IPS DF 6.9 (cell line): ENCODE measurements at regions not wholly inside any gene's neighbourhood (a gene's known extent, or its start where the extent isn't known, plus 50 kb on each side); places are given as distances from the start of the nearest gene placed in this dataset.

Source experiments
- DNase-seq: peaks from one replicate; pipeline ENCODE4 v3.0.0-alpha.2; 2013; ENCODE audit warnings: low read depth, low spot score
- H3K27ac ChIP-seq: one replicate; pipeline ENCODE4 v1.5.1; 2013; ENCODE audit warnings: low read length, control low read depth
- H3K27me3 ChIP-seq: 2 replicates; pipeline ENCODE4 v1.6.1; 2013; ENCODE audit warnings: mild to moderate bottlenecking, low read length; ENCODE audit not compliant: control insufficient read depth, insufficient read depth
- H3K36me3 ChIP-seq: 2 replicates; pipeline ENCODE4 v1.6.1; 2013; ENCODE audit warnings: low read length; ENCODE audit not compliant: control insufficient read depth, insufficient read depth
- H3K4me1 ChIP-seq: 2 replicates; pipeline ENCODE4 v1.6.1; 2013; ENCODE audit warnings: low read length; ENCODE audit not compliant: control insufficient read depth, insufficient read depth
- H3K4me3 ChIP-seq: 2 replicates; pipeline ENCODE4 v1.5.1; 2013; ENCODE audit warnings: mild to moderate bottlenecking, low read length
- H3K9me3 ChIP-seq: 2 replicates; pipeline ENCODE4 v1.6.1; 2013; ENCODE audit warnings: low read length, inconsistent platforms; ENCODE audit not compliant: control insufficient read depth, insufficient read depth
- WGBS: extraction: QIAGEN DNeasy Blood & Tissue Kit; methylation state at CpG from one replicate; pipeline ENCODE4 v1.1.7; 2013; ENCODE audit warnings: mixed read lengths, missing lambda C conversion rate; ENCODE audit not compliant: insufficient read length, insufficient coverage; 5-methylcytosine and 5-hydroxymethylcytosine counted together

GRCh38 chr3:18864933-18865731 lies 283.2 kb upstream of the KCNH8 start:
- no peak overlapping the region for H3K27ac ChIP-seq
- H3K27me3 ChIP-seq: no peaks in the 10 kb centered on the region
- H3K9me3 ChIP-seq: no peaks in the 10 kb centered on the region
- no CpG with 5 or more reads among the region's 3 CpGs for WGBS
- no peaks in the 10 kb centered on the region for H3K4me1 ChIP-seq
- DNase-seq: no peak
- no peaks in the 10 kb centered on the region for H3K36me3 ChIP-seq
- H3K4me3 ChIP-seq: no peak overlapping the region

GRCh38 chr3:18862077-18862476 lies 286.2 kb upstream of the KCNH8 start:
- Histone ChIP-seq H3K36me3 (no peaks in the 10 kb centered on the region), H3K4me3 (no peak overlapping the region), H3K4me1 (no peaks in the 10 kb centered on the region), H3K27ac (no peak overlapping the region), H3K9me3 (no peaks in the 10 kb centered on the region), H3K27me3 (no peaks in the 10 kb centered on the region)
- no peak for DNase-seq
- WGBS: no CpG with 5 or more reads among the region's 2 CpGs

GRCh38 chr3:18861137-18861536 lies 287.2 kb upstream of the KCNH8 start:
- WGBS: no CpG with 5 or more reads among the region's 3 CpGs
- no peaks in the 10 kb centered on the region for H3K36me3 ChIP-seq
- H3K9me3 ChIP-seq: no peaks in the 10 kb centered on the region
- H3K4me1 ChIP-seq: no peaks in the 10 kb centered on the region
- no peaks in the 10 kb centered on the region for H3K27me3 ChIP-seq
- no peak for DNase-seq
- H3K27ac ChIP-seq: no peak overlapping the region
- no peak overlapping the region for H3K4me3 ChIP-seq

GRCh38 chr3:18853269-18853668 lies 295.0 kb upstream of the KCNH8 start:
- Histone ChIP-seq H3K27ac (no peak overlapping the region), H3K4me1 (no peaks in the 10 kb centered on the region), H3K4me3 (no peak overlapping the region), H3K36me3 (no peaks in the 10 kb centered on the region), H3K9me3 (no peaks in the 10 kb centered on the region), H3K27me3 (no peaks in the 10 kb centered on the region)
- DNase-seq: no peak
- WGBS: no CpG with 5 or more reads among the region's 1 CpG

GRCh38 chr3:18847583-18848197 lies 300.6 kb upstream of the KCNH8 start:
- no CpG with 5 or more reads among the region's 5 CpGs for WGBS
- Histone ChIP-seq H3K9me3 (no peaks in the 10 kb centered on the region), H3K27ac (no peak overlapping the region), H3K36me3 (no peaks in the 10 kb centered on the region), H3K27me3 (no peaks in the 10 kb centered on the region), H3K4me3 (no peak overlapping the region), H3K4me1 (no peaks in the 10 kb centered on the region)
- no peak for DNase-seq

- Histone ChIP-seq H3K9me3 (no peaks in the 10 kb centered on the region), H3K4me1 (no peaks in the 10 kb centered on the region), H3K36me3 (no peaks in the 10 kb centered on the region), H3K4me3 (no peak overlapping the region), H3K27me3 (no peaks in the 10 kb centered on the region), H3K27ac (no peak overlapping the region)
- no CpG with 5 or more reads among the region's 1 CpG for WGBS
- no peak for DNase-seq
Observed at GRCh38 chr3:18843983-18844382, 304.3 kb upstream of the KCNH8 start.

GRCh38 chr3:18843188-18843587 lies 305.1 kb upstream of the KCNH8 start:
- H3K4me3 ChIP-seq: no peak overlapping the region
- H3K9me3 ChIP-seq: no peaks in the 10 kb centered on the region
- H3K27ac ChIP-seq: no peak overlapping the region
- no peaks in the 10 kb centered on the region for H3K27me3 ChIP-seq
- H3K4me1 ChIP-seq: no peaks in the 10 kb centered on the region
- no peak for DNase-seq
- H3K36me3 ChIP-seq: no peaks in the 10 kb centered on the region
- WGBS: no CpG with 5 or more reads among the region's 3 CpGs

GRCh38 chr3:18841422-18842343 lies 306.6 kb upstream of the KCNH8 start:
- Histone ChIP-seq H3K36me3 (no peaks in the 10 kb centered on the region), H3K27ac (no peak overlapping the region), H3K4me3 (no peak overlapping the region), H3K27me3 (no peaks in the 10 kb centered on the region), H3K4me1 (peaks cover 1% of the 10 kb centered on the region; the same call in 1 of the 2 replicates), H3K9me3 (no peaks in the 10 kb centered on the region)
- no CpG with 5 or more reads among the region's 6 CpGs for WGBS
- no peak for DNase-seq

- WGBS: no CpG with 5 or more reads among the region's 3 CpGs
- no peak overlapping the region for H3K4me3 ChIP-seq
- no peak for DNase-seq
- no peaks in the 10 kb centered on the region for H3K36me3 ChIP-seq
- no peaks in the 10 kb centered on the region for H3K9me3 ChIP-seq
- peaks cover 1% of the 10 kb centered on the region; the same call in 1 of the 2 replicates for H3K4me1 ChIP-seq
- H3K27me3 ChIP-seq: no peaks in the 10 kb centered on the region
- no peak overlapping the region for H3K27ac ChIP-seq
Observed at GRCh38 chr3:18840535-18841137, 307.7 kb upstream of the KCNH8 start.

- no peak for DNase-seq
- no CpG with 5 or more reads among the region's 1 CpG for WGBS
- H3K4me1 ChIP-seq: peaks cover 1% of the 10 kb centered on the region; the same call in 1 of the 2 replicates
Observed at GRCh38 chr3:18838758-18839157, 309.6 kb upstream of the KCNH8 start.

More at GRCh38 chr3:18838758-18839157, 309.6 kb upstream of the KCNH8 start:
- no peaks in the 10 kb centered on the region for H3K36me3 ChIP-seq
- no peak overlapping the region for H3K4me3 ChIP-seq
- H3K27ac ChIP-seq: no peak overlapping the region
- H3K27me3 ChIP-seq: no peaks in the 10 kb centered on the region
- H3K9me3 ChIP-seq: no peaks in the 10 kb centered on the region
